BJ (cell line): ENCODE measurements at regions not wholly inside any gene's neighbourhood (a gene's known extent, or its start where the extent isn't known, plus 50 kb on each side); places are given as distances from the start of the nearest gene placed in this dataset.
"Not testable (repeated sequence)": the region's sequence is repeated elsewhere in the genome, so short reads cannot be mapped to it uniquely, and the experiment has no call there.

Source experiments
- CTCF ChIA-PET: fragments of 350-600 bp; formaldehyde crosslinking; extraction: SDS; loops from one replicate; lab custom pipeline; 2021; ENCODE audit warnings: antibody characterized with exemption, inconsistent platforms; lab: Yijun Ruan, JAX
- POLR2A ChIA-PET: fragments of 300-600 bp; sonication (Branson Sonifier 250); formaldehyde crosslinking; extraction: SDS; loops from one replicate; lab custom pipeline; 2021; ENCODE audit warnings: antibody characterized with exemption; lab: Charles Lee
- DNase-seq: peaks from one replicate; pipeline ENCODE4 v3.0.0-alpha.2; 2011; ENCODE audit warnings: low read depth
- H3K27me3 ChIP-seq: 2 replicates; pipeline ENCODE4 v1.6.0; 2011; ENCODE audit warnings: low read length; ENCODE audit not compliant: control insufficient read depth, insufficient read depth
- H3K36me3 ChIP-seq: 2 replicates; pipeline ENCODE4 v1.5.1; 2011; ENCODE audit warnings: low read length; ENCODE audit not compliant: control insufficient read depth, insufficient read depth
- H3K4me3 ChIP-seq: 2 replicates; pipeline ENCODE4 v1.5.1; 2011; ENCODE audit warnings: low read depth, mild to moderate bottlenecking, control low read depth, low read length
- CTCF ChIP-seq: IDR thresholded peaks from 2 replicates; pipeline ENCODE4 v1.5.1; 2011; ENCODE audit warnings: low read depth, mild to moderate bottlenecking, control low read depth, inconsistent platforms, low read length, moderate library complexity; ENCODE audit not compliant: insufficient read depth

- ChIA-PET POLR2A (no interaction called here), CTCF (no interaction called here)
- TF ChIP-seq CTCF = no peak
- Histone ChIP-seq H3K36me3 (no peaks in the 10 kb centered on the region), H3K4me3 (no peak overlapping the region), H3K27me3 (no peaks in the 10 kb centered on the region)
- no peak for DNase-seq
Observed at GRCh38 chrX:110512341-110512740, 153.7 kb downstream of the RTL9 start.

- DNase-seq = no peak
- no peaks in the 10 kb centered on the region for H3K27me3 ChIP-seq
- no peak overlapping the region for H3K4me3 ChIP-seq
- POLR2A ChIA-PET = no interaction called here
- TF ChIP-seq CTCF = no peak
- H3K36me3 ChIP-seq = no peaks in the 10 kb centered on the region
- CTCF ChIA-PET = no interaction called here
Observed at GRCh38 chrX:110514509-110514908, 155.9 kb downstream of the RTL9 start.

GRCh38 chrX:110519501-110519900 is 160.9 kb downstream of the RTL9 start:
- H3K36me3 ChIP-seq = no peaks in the 10 kb centered on the region
- no peak for TF ChIP-seq CTCF
- POLR2A ChIA-PET = no interaction called here
- no peaks in the 10 kb centered on the region for H3K27me3 ChIP-seq
- no peak overlapping the region for H3K4me3 ChIP-seq
- no peak for DNase-seq
- CTCF ChIA-PET = no interaction called here

GRCh38 chrX:110519906-110520452 is 161.3 kb downstream of the RTL9 start:
- Histone ChIP-seq H3K36me3 (no peaks in the 10 kb centered on the region), H3K27me3 (no peaks in the 10 kb centered on the region), H3K4me3 (no peak overlapping the region)
- ChIA-PET CTCF (no interaction called here), POLR2A (no interaction called here)
- no peak for TF ChIP-seq CTCF
- DNase-seq = no peak

- DNase-seq, CTCF ChIA-PET, POLR2A ChIA-PET: not testable (repeated sequence)
Observed at GRCh38 chrX:110520652-110521051, 162.0 kb downstream of the RTL9 start.

GRCh38 chrX:110531873-110532580 is 173.4 kb downstream of the RTL9 start:
- H3K36me3 ChIP-seq = no peaks in the 10 kb centered on the region
- H3K27me3 ChIP-seq = no peaks in the 10 kb centered on the region
- ChIA-PET POLR2A (no interaction called here), CTCF (no interaction called here)
- no peak overlapping the region for H3K4me3 ChIP-seq
- TF ChIP-seq CTCF = no peak
- DNase-seq = no peak

More at GRCh38 chrX:110520652-110521051, 162.0 kb downstream of the RTL9 start:
- not testable (repeated sequence) for H3K36me3 ChIP-seq, H3K4me3 ChIP-seq, H3K27me3 ChIP-seq
